ENCODE measurements at regions not wholly inside any gene's neighbourhood (a gene's known extent, or its start where the extent isn't known, plus 50 kb on each side); places are given as distances from the start of the nearest gene placed in this dataset.

GRCh38 chr20:24166123-24166381 is 177.5 kb upstream of the GGTLC1 start:
- no peak overlapping the region for H3K4me3 ChIP-seq (ENCODE audit: low read depth, low read length)
- no peak for DNase-seq (ENCODE audit: low read depth)
- H3K27me3 ChIP-seq (ENCODE audit: control insufficient read depth, insufficient read depth, low read length): no peaks in the 10 kb centered on the region
- no peak for TF ChIP-seq CTCF (IDR thresholded peaks at IDR 0.05; ENCODE audit: insufficient read depth, low read length, poor library complexity, severe bottlenecking)
- H3K36me3 ChIP-seq (ENCODE audit: control insufficient read depth, insufficient read depth, low read length): no peaks in the 10 kb centered on the region

GRCh38 chr20:24165301-24166122 is 176.9 kb upstream of the GGTLC1 start:
- TF ChIP-seq CTCF (IDR thresholded peaks at IDR 0.05; ENCODE audit: insufficient read depth, low read length, poor library complexity, severe bottlenecking): no peak
- Histone ChIP-seq H3K4me3 (ENCODE audit: low read depth, low read length) (no peak overlapping the region), H3K27me3 (ENCODE audit: control insufficient read depth, insufficient read depth, low read length) (no peaks in the 10 kb centered on the region), H3K36me3 (ENCODE audit: control insufficient read depth, insufficient read depth, low read length) (no peaks in the 10 kb centered on the region)
- DNase-seq (ENCODE audit: low read depth): no peak

- no peaks in the 10 kb centered on the region for H3K27me3 ChIP-seq (ENCODE audit: control insufficient read depth, insufficient read depth, low read length)
- no peak for DNase-seq (ENCODE audit: low read depth)
- H3K4me3 ChIP-seq (ENCODE audit: low read depth, low read length): no peak overlapping the region
- H3K36me3 ChIP-seq (ENCODE audit: control insufficient read depth, insufficient read depth, low read length): no peaks in the 10 kb centered on the region
- peak; percentile 60 for TF ChIP-seq CTCF (IDR thresholded peaks at IDR 0.05; ENCODE audit: insufficient read depth, low read length, poor library complexity, severe bottlenecking)
Measured at GRCh38 chr20:24164360-24164759, 175.8 kb upstream of the GGTLC1 start.

GRCh38 chr20:24163506-24163905 is 174.9 kb upstream of the GGTLC1 start:
- Histone ChIP-seq H3K27me3 (ENCODE audit: control insufficient read depth, insufficient read depth, low read length) (no peaks in the 10 kb centered on the region), H3K36me3 (ENCODE audit: control insufficient read depth, insufficient read depth, low read length) (no peaks in the 10 kb centered on the region), H3K4me3 (ENCODE audit: low read depth, low read length) (no peak overlapping the region)
- DNase-seq (ENCODE audit: low read depth): no peak
- no peak for TF ChIP-seq CTCF (IDR thresholded peaks at IDR 0.05; ENCODE audit: insufficient read depth, low read length, poor library complexity, severe bottlenecking)

GRCh38 chr20:24160563-24161281 is 172.1 kb upstream of the GGTLC1 start:
- Histone ChIP-seq H3K36me3 (ENCODE audit: control insufficient read depth, insufficient read depth, low read length) (no peaks in the 10 kb centered on the region), H3K4me3 (ENCODE audit: low read depth, low read length) (no peak overlapping the region), H3K27me3 (ENCODE audit: control insufficient read depth, insufficient read depth, low read length) (no peaks in the 10 kb centered on the region)
- peak; percentile 21 for DNase-seq (ENCODE audit: low read depth)
- peak; percentile 92 for TF ChIP-seq CTCF (IDR thresholded peaks at IDR 0.05; ENCODE audit: insufficient read depth, low read length, poor library complexity, severe bottlenecking)

Data from kidney epithelial cell (primary cell).